AG04450 (cell line): ENCODE measurements at regions not wholly inside any gene's neighbourhood (a gene's known extent, or its start where the extent isn't known, plus 50 kb on each side); places are given as distances from the start of the nearest gene placed in this dataset.

Experiments used
- CTCF ChIA-PET: fragments of 300-600, 350-600 bp; formaldehyde crosslinking; extraction: SDS; loops from one replicate; lab custom pipeline; 2022; ENCODE audit warnings: antibody characterized with exemption, inconsistent platforms; lab: Charles Lee
- POLR2A ChIA-PET: fragments of 350-600 bp; formaldehyde crosslinking; extraction: SDS; loops from one replicate; lab custom pipeline; 2021; ENCODE audit warnings: antibody characterized with exemption, inconsistent platforms; lab: Yijun Ruan, JAX
- DNase-seq: peaks from one replicate; pipeline ENCODE4 v3.0.0-alpha.2; 2011; ENCODE audit warnings: low read depth, low spot score
- H3K27ac ChIP-seq: one replicate; pipeline ENCODE4 v1.5.1; 2012; ENCODE audit warnings: low read depth, low read length, control low read depth
- H3K27me3 ChIP-seq: one replicate; pipeline ENCODE4 v1.6.0; 2012; ENCODE audit warnings: low read length; ENCODE audit not compliant: control insufficient read depth, insufficient read depth
- H3K4me3 ChIP-seq: 2 replicates; pipeline ENCODE4 v1.5.1; 2011; ENCODE audit warnings: mild to moderate bottlenecking, low read depth, low read length, control low read depth
- H3K9me3 ChIP-seq: 2 replicates; pipeline ENCODE4 v1.5.1; 2012; ENCODE audit warnings: low read length; ENCODE audit not compliant: control insufficient read depth, insufficient read depth
- CTCF ChIP-seq: IDR thresholded peaks from 2 replicates; pipeline ENCODE4 v1.5.1; 2011; ENCODE audit warnings: low read depth, low read length, control low read depth, inconsistent platforms

- TF ChIP-seq CTCF: no peak
- no peak overlapping the region for H3K4me3 ChIP-seq
- DNase-seq: no peak
- H3K27ac ChIP-seq: no peak overlapping the region
- CTCF ChIA-PET: no interaction called here
- no peaks in the 10 kb centered on the region; the same call in 1 of the 2 replicates for H3K9me3 ChIP-seq
- POLR2A ChIA-PET: no interaction called here
- H3K27me3 ChIP-seq: no peaks in the 10 kb centered on the region
Observed at GRCh38 chr2:59322870-59323269, 1081.7 kb upstream of the FANCL start.

- Histone ChIP-seq H3K4me3 (no peak overlapping the region), H3K9me3 (no peaks in the 10 kb centered on the region; the same call in 1 of the 2 replicates), H3K27me3 (no peaks in the 10 kb centered on the region), H3K27ac (no peak overlapping the region)
- TF ChIP-seq CTCF: no peak
- ChIA-PET CTCF (interaction anchor here (1.5 kb wide), 1 partner anchor 1260 kb away, joined by 4 read pairs; no protein-coding TSS in a partner anchor), POLR2A (no interaction called here)
- DNase-seq: no peak
Observed at GRCh38 chr2:59322005-59322404, 1080.9 kb upstream of the FANCL start.

GRCh38 chr2:59314031-59314766 lies 1073.1 kb upstream of the FANCL start:
- DNase-seq: no peak

GRCh38 chr2:59312967-59313940 lies 1072.1 kb upstream of the FANCL start:
- no peaks in the 10 kb centered on the region for H3K9me3 ChIP-seq
- CTCF ChIA-PET: interaction anchor here (0.5 to 1.4 kb wide), 4 partner anchors 12 to 1268 kb away, joined by 3 to 5 read pairs (median 3); no protein-coding TSS in a partner anchor
- no peak for DNase-seq
- TF ChIP-seq CTCF: no peak
- H3K4me3 ChIP-seq: no peak overlapping the region
- POLR2A ChIA-PET: no interaction called here
- H3K27ac ChIP-seq: no peak overlapping the region
- no peaks in the 10 kb centered on the region for H3K27me3 ChIP-seq

More at GRCh38 chr2:59314031-59314766, 1073.1 kb upstream of the FANCL start:
- Histone ChIP-seq H3K9me3 (no peaks in the 10 kb centered on the region), H3K27ac (no peak overlapping the region), H3K4me3 (no peak overlapping the region), H3K27me3 (no peaks in the 10 kb centered on the region)
- no peak for TF ChIP-seq CTCF
- POLR2A ChIA-PET: no interaction called here
- CTCF ChIA-PET: interaction anchor here (1.1 kb wide), 2 partner anchors 13 to 1267 kb away, joined by 3 to 5 read pairs; no protein-coding TSS in a partner anchor
